SH-SY5Y (cell line): ENCODE measurements at regions not wholly inside any gene's neighbourhood (a gene's known extent, or its start where the extent isn't known, plus 50 kb on each side); places are given as distances from the start of the nearest gene placed in this dataset.
A peak's percentile ranks its signal among the peaks of the same experiment; 100 is the strongest.

Experiments used
- GATA2 ChIP-seq: IDR thresholded peaks from 2 replicates; pipeline ENCODE4 v1.6.1; 2011; ENCODE audit warnings: mild to moderate bottlenecking, low read depth, low read length
- GATA3 ChIP-seq: IDR thresholded peaks from 2 replicates; pipeline ENCODE4 v1.6.1; 2011; ENCODE audit warnings: low read depth, mild to moderate bottlenecking, low read length, moderate library complexity

DNA sequence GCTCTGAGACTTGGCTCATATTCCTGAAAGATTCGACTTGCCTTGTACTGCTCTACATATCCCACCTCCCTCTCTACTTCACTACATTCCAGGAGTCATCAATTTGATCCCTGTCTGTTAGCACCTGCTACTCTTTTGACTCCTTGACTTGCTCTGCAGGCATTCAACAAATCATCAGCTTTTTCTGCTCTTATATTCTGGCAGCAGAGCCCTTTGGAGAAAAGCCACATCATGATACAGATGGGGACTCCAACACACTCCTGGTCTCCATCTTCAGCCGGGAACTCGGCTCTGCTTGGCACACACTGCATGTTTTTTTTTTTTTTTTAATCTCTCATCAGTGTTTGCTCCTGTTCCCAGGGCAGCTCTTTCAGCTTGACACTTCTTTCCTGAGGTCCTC is 293.2 kb upstream of the LCORL start:
- TF ChIP-seq GATA2 (peak; percentile 51), GATA3 (no peak)
